GM23248 (cell line): ENCODE measurements at regions not wholly inside any gene's neighbourhood (a gene's known extent, or its start where the extent isn't known, plus 50 kb on each side); places are given as distances from the start of the nearest gene placed in this dataset.

Source experiments
- DNase-seq: peaks from one replicate; pipeline ENCODE4 v3.0.0-alpha.2; 2015
- H2AFZ ChIP-seq: fragments of 200-600 bp; sonication (generic); 2 replicates; pipeline ENCODE4 v1.6.1; 2016; ENCODE audit warnings: antibody characterized with exemption
- H3F3A ChIP-seq: fragments of 200-600 bp; sonication (generic); 2 replicates; pipeline ENCODE4 v1.6.1; 2016; ENCODE audit warnings: mild to moderate bottlenecking, antibody characterized with exemption, mixed run types; ENCODE audit not compliant: insufficient read depth
- H3K27ac ChIP-seq: fragments of 200-600 bp; sonication (generic); 2 replicates; pipeline ENCODE4 v1.5.1; 2016; ENCODE audit warnings: mild to moderate bottlenecking
- H3K27me3 ChIP-seq: fragments of 200-600 bp; sonication (generic); replicated peaks from 2 replicates; pipeline ENCODE4 v1.6.1; 2016; ENCODE audit warnings: mild to moderate bottlenecking; ENCODE audit not compliant: insufficient read depth
- H3K36me3 ChIP-seq: fragments of 200-600 bp; sonication (generic); 2 replicates; pipeline ENCODE4 v1.6.1; 2016; ENCODE audit warnings: low read depth, mild to moderate bottlenecking
- H3K4me1 ChIP-seq: fragments of 200-600 bp; sonication (generic); 2 replicates; pipeline ENCODE4 v1.6.1; 2016; ENCODE audit warnings: mild to moderate bottlenecking; ENCODE audit not compliant: insufficient read depth
- H3K4me2 ChIP-seq: fragments of 200-600 bp; sonication (generic); one replicate; pipeline ENCODE4 v1.6.1; 2016; ENCODE audit warnings: mild to moderate bottlenecking; ENCODE audit not compliant: unreplicated experiment
- H3K4me3 ChIP-seq: fragments of 200-600 bp; sonication (generic); 2 replicates; pipeline ENCODE4 v1.5.1; 2016; ENCODE audit warnings: mild to moderate bottlenecking
- H3K79me2 ChIP-seq: fragments of 200-600 bp; sonication (generic); 2 replicates; pipeline ENCODE4 v1.6.1; 2016; ENCODE audit warnings: mild to moderate bottlenecking; ENCODE audit not compliant: insufficient read depth
- H3K9ac ChIP-seq: fragments of 200-600 bp; sonication (generic); 2 replicates; pipeline ENCODE4 v1.6.1; 2016; ENCODE audit warnings: mild to moderate bottlenecking
- H3K9me2 ChIP-seq: fragments of 200-600 bp; sonication (generic); 2 replicates; pipeline ENCODE4 v1.6.1; 2016; ENCODE audit warnings: mixed run types, mild to moderate bottlenecking, moderate library complexity; ENCODE audit not compliant: insufficient read depth
- H3K9me3 ChIP-seq: fragments of 200-600 bp; sonication (generic); one replicate; pipeline ENCODE4 v1.6.1; 2017; ENCODE audit warnings: low read depth
- H4K20me1 ChIP-seq: fragments of 200-600 bp; sonication (generic); 2 replicates; pipeline ENCODE4 v1.6.0; 2016; ENCODE audit not compliant: insufficient read depth
- EZH2 ChIP-seq: fragments of 200-600 bp; sonication (generic); IDR thresholded peaks from 2 replicates; pipeline ENCODE4 v1.6.1; 2018; ENCODE audit warnings: antibody characterized with exemption, mild to moderate bottlenecking; ENCODE audit not compliant: insufficient read depth, poor library complexity, severe bottlenecking
- EZH2phosphoT487 ChIP-seq: fragments of 200-600 bp; sonication (generic); IDR thresholded peaks from 2 replicates; pipeline ENCODE4 v1.6.1; 2018; ENCODE audit warnings: antibody characterized with exemption, moderate library complexity, mild to moderate bottlenecking, low read depth; ENCODE audit not compliant: insufficient read depth
- WGBS, 2 experiments: methylation state at CpG; one replicate each; pipeline ENCODE4 v1.1.6; 2015 to 2017; ENCODE audit warnings: low lambda C conversion rate in 2 of 2, low coverage in 1 of 2; ENCODE audit errors: missing lambda C conversion rate in 2 of 2; 5-methylcytosine and 5-hydroxymethylcytosine counted together
- in situ Hi-C: fragments of 300-500 bp; cut with MboI; formaldehyde crosslinking; loops from 2 replicates; pipeline ENCODE4 v1.15.0; 2020

DNA sequence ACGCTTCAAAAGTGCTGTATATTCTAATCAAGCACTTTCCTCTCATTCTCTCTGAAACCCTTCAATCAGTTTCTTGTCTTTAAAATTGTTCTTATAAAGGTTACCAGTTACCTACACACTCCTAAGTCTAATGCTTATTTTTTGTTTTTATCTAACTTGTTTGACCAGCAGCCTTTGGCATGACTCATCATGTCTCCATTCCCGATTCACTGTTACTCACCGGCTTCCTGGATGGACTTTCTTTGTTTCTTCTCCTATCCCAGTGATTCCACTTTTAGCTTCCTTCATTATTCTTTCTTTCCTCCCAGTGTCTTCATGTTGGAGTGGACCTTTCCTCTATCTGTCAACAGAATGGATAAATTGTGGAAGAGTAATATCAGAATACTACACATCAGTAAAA, 368.6 kb upstream of the CCDC196 start:
- Histone ChIP-seq H3K27me3 (no peaks in the 10 kb centered on the region), H3K36me3 (no peaks in the 10 kb centered on the region), H3K9me3 (no peaks in the 10 kb centered on the region), H3K4me3 (0 out of 2 replicates have a peak overlapping the region, but pooled peaks have one; percentile 14), H2AFZ (peak overlapping the region; percentile 64), H3K9ac (no peak overlapping the region), H3K79me2 (no peaks in the 10 kb centered on the region), H3K4me2 (peak overlapping the region; percentile 35), H3K4me1 (peaks cover 10% of the 10 kb centered on the region), H3F3A (peaks cover 10% of the 10 kb centered on the region), H3K9me2 (no peaks in the 10 kb centered on the region), H3K27ac (0 out of 2 replicates have a peak overlapping the region, but pooled peaks have one; percentile 0), H4K20me1 (no peaks in the 10 kb centered on the region)
- TF ChIP-seq EZH2 (no peak), EZH2phosphoT487 (no peak)
- DNase-seq: peak; percentile 85
- 25 to 31% methylated on average over 3 of the region's 3 CpGs for WGBS, 2 experiments
- in situ Hi-C loops: no loop called here

DNA sequence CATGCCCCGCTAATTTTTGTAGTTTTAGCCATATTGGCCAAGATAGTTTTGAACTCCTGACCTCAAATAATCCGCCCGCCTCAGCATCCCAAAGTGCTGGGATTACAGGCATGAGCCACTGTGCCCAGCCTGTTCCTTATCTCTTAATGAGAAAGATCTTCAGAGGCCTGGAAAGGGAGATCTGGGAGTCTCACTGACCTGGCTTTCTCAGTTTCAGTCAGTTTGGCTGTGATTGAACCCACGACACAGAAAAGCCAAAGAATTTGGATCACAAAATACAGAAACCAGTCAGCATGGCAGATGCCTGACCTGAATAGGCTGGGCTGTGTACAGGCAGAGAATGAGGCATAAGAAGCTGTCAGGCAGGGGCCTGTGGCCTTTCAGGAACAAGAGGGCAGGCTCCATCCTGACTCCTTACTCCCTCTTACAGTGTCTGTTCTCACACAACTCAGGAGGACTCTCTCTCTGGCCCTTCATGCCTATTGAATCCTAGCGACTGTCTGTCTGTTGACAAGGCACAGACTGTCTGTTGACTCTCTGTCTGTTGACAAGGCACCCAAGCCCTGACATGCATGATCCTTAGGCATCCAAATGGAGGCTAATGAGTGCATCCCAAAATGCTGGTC, 366.5 kb upstream of the CCDC196 start:
- TF ChIP-seq EZH2phosphoT487 (no peak), EZH2 (no peak)
- DNase-seq: no peak
- H4K20me1 ChIP-seq: no peaks in the 10 kb centered on the region
- H3F3A ChIP-seq: peaks cover 10% of the 10 kb centered on the region
- H3K27ac ChIP-seq: no peak overlapping the region
- H3K9me3 ChIP-seq: no peaks in the 10 kb centered on the region
- no peak overlapping the region for H3K9ac ChIP-seq
- H2AFZ ChIP-seq: no peak overlapping the region
- H3K36me3 ChIP-seq: no peaks in the 10 kb centered on the region
- H3K79me2 ChIP-seq: no peaks in the 10 kb centered on the region
- H3K27me3 ChIP-seq: no peaks in the 10 kb centered on the region
- H3K4me1 ChIP-seq: peaks cover 10% of the 10 kb centered on the region
- in situ Hi-C loops: no loop called here
- no peak overlapping the region for H3K4me3 ChIP-seq
- no peak overlapping the region for H3K4me2 ChIP-seq
- 71 to 75% methylated on average over 5 of the region's 5 CpGs for WGBS, 2 experiments
- H3K9me2 ChIP-seq: no peaks in the 10 kb centered on the region

DNA sequence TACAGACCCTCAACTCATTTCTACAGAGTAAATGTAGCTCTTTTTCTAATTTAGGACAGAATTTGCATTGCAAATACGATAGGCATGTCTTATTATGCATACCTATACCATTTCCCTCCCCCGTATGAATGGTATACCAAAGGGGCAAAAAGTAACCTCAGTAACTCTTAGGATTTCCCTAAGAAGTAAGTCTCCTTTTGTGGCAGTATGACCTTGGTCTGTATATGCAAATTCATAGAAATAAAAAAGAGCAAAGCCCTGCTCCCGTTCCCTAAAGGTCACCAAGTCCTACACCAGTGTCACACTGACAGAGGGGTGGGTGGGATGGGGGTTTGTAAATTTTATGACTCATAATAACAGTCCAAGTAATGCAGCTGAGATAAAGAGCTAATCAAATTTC, 365.8 kb upstream of the CCDC196 start:
- no peak for DNase-seq
- peaks cover 10% of the 10 kb centered on the region for H3F3A ChIP-seq
- H3K9ac ChIP-seq: no peak overlapping the region
- H3K9me3 ChIP-seq: no peaks in the 10 kb centered on the region
- no peaks in the 10 kb centered on the region for H3K36me3 ChIP-seq
- H3K27me3 ChIP-seq: no peaks in the 10 kb centered on the region
- in situ Hi-C loops: no loop called here
- peaks cover 10% of the 10 kb centered on the region for H3K4me1 ChIP-seq
- H4K20me1 ChIP-seq: no peaks in the 10 kb centered on the region
- 15 to 25% methylated on average over 3 of the region's 3 CpGs for whole genome bisulfite sequencing, 2 experiments
- no peak overlapping the region for H3K4me3 ChIP-seq
- no peaks in the 10 kb centered on the region for H3K79me2 ChIP-seq
- TF ChIP-seq EZH2phosphoT487: no peak
- no peak for TF ChIP-seq EZH2
- no peak overlapping the region for H2AFZ ChIP-seq
- H3K4me2 ChIP-seq: no peak overlapping the region
- no peak overlapping the region for H3K27ac ChIP-seq
- H3K9me2 ChIP-seq: no peaks in the 10 kb centered on the region

DNA sequence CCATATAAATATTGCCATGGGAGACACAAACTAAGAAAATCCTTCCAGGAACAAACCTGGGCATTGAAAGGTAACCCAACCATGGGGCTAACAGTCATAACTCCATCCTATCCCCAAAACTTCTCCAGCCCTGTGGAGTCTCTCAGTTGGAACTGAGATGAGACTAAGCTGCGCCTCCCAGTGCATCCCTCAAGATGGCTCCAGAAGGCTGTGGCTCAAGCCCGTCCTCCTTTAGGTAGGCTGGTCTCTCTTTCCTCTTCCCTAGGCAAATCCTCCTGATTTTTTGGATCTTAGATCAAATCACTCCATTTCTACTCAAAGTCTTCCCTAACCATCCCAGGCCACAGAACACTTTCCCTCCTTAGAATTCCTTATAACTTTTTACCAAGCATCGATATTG, 364.3 kb upstream of the CCDC196 start:
- Histone ChIP-seq H3K4me1 (peaks cover 10% of the 10 kb centered on the region), H3K4me2 (no peak overlapping the region), H3F3A (peaks cover 10% of the 10 kb centered on the region), H2AFZ (no peak overlapping the region), H3K27me3 (no peaks in the 10 kb centered on the region), H3K9me3 (no peaks in the 10 kb centered on the region), H3K27ac (no peak overlapping the region), H4K20me1 (no peaks in the 10 kb centered on the region), H3K4me3 (no peak overlapping the region), H3K36me3 (no peaks in the 10 kb centered on the region), H3K9ac (no peak overlapping the region), H3K9me2 (no peaks in the 10 kb centered on the region), H3K79me2 (no peaks in the 10 kb centered on the region)
- no peak for TF ChIP-seq EZH2
- TF ChIP-seq EZH2phosphoT487: no peak
- 65 to 69% methylated on average over 3 of the region's 3 CpGs for WGBS, 2 experiments
- DNase-seq: no peak
- in situ Hi-C loops: no loop called here
